Calu3 (cell line): ENCODE measurements at regions not wholly inside any gene's neighbourhood (a gene's known extent, or its start where the extent isn't known, plus 50 kb on each side); places are given as distances from the start of the nearest gene placed in this dataset.

ENCODE experiments used
- BruUV-seq: library from RNA; stranded (reverse); fragments of 400-500 nt; replicated peaks from 2 replicates; lab custom pipeline; 2021; lab: Mats Ljungman, UMichigan
- CTCF ChIA-PET: fragments of 300-600 bp; sonication (Branson Sonifier 250); formaldehyde crosslinking; loops from one replicate; lab custom pipeline; 2022; ENCODE audit warnings: antibody characterized with exemption; lab: Charles Lee
- DNase-seq: peaks from one replicate; pipeline ENCODE4 v3.0.0; 2022
- H3K27ac Mint-ChIP-seq: one replicate; pipeline ENCODE4 v1.8.0; 2022; ENCODE audit warnings: mixed read lengths; ENCODE audit not compliant: unreplicated experiment
- H3K27me3 Mint-ChIP-seq: one replicate; pipeline ENCODE4 v1.8.0; 2022; ENCODE audit warnings: mixed read lengths; ENCODE audit not compliant: unreplicated experiment
- H3K36me3 Mint-ChIP-seq: one replicate; pipeline ENCODE4 v1.8.0; 2022; ENCODE audit warnings: mild to moderate bottlenecking, moderate library complexity, mixed read lengths; ENCODE audit not compliant: insufficient read depth, unreplicated experiment
- H3K4me1 Mint-ChIP-seq: one replicate; pipeline ENCODE4 v1.8.0; 2022; ENCODE audit warnings: mild to moderate bottlenecking, low read depth, mixed read lengths; ENCODE audit not compliant: unreplicated experiment
- H3K4me3 Mint-ChIP-seq: one replicate; pipeline ENCODE4 v1.8.0; 2022; ENCODE audit warnings: mild to moderate bottlenecking, low read depth, moderate library complexity, mixed read lengths; ENCODE audit not compliant: unreplicated experiment
- H3K9me3 Mint-ChIP-seq: one replicate; pipeline ENCODE4 v1.8.0; 2022; ENCODE audit warnings: low read depth, mixed read lengths; ENCODE audit not compliant: unreplicated experiment
- CTCF ChIP-seq: fragments of 200-600 bp; IDR thresholded peaks from one replicate; pipeline ENCODE4 v1.8.0; 2022; ENCODE audit warnings: antibody characterized with exemption; ENCODE audit not compliant: unreplicated experiment
- intact Hi-C: fragments of 100-400 bp; cut with micrococcal nuclease; formaldehyde crosslinking; loops from one replicate; pipeline ENCODE4 v1.10.0; 2022; ENCODE audit not compliant: unreplicated experiment

GRCh38 chr7:67762516-67762915, 765.9 kb downstream of the TYW1 start:
- no peaks in the 10 kb centered on the region for H3K27me3 Mint-ChIP-seq
- no peaks in the 10 kb centered on the region for H3K36me3 Mint-ChIP-seq
- no peak for DNase-seq
- no peaks in the 10 kb centered on the region for H3K4me1 Mint-ChIP-seq
- CTCF ChIA-PET = no interaction called here
- no peak overlapping the region for H3K4me3 Mint-ChIP-seq
- peaks cover 10% of the 10 kb centered on the region for H3K9me3 Mint-ChIP-seq
- no peak overlapping the region for H3K27ac Mint-ChIP-seq
- no TSS peak for BruUV-seq
- TF ChIP-seq CTCF = no peak
- intact Hi-C loops = no loop called here

- intact Hi-C loops = loop anchor here (1.0 kb wide), 1 partner anchor 10 kb away; no protein-coding TSS in a partner anchor
- Mint-ChIP-seq H3K9me3 (peaks cover 7% of the 10 kb centered on the region), H3K36me3 (no peaks in the 10 kb centered on the region), H3K27ac (no peak overlapping the region), H3K4me1 (no peaks in the 10 kb centered on the region), H3K27me3 (no peaks in the 10 kb centered on the region), H3K4me3 (no peak overlapping the region)
- no TSS peak for BruUV-seq
- DNase-seq = peak; percentile 11
- CTCF ChIA-PET = no interaction called here
- TF ChIP-seq CTCF = no peak
Measured at GRCh38 chr7:67764289-67764688, 767.7 kb downstream of the TYW1 start.

- Mint-ChIP-seq H3K4me1 (no peaks in the 10 kb centered on the region), H3K27ac (no peak overlapping the region), H3K9me3 (peaks cover 10% of the 10 kb centered on the region), H3K4me3 (no peak overlapping the region), H3K36me3 (no peaks in the 10 kb centered on the region), H3K27me3 (no peaks in the 10 kb centered on the region)
- intact Hi-C loops = no loop called here
- CTCF ChIA-PET = no interaction called here
- no TSS peak for BruUV-seq
- no peak for DNase-seq
- no peak for TF ChIP-seq CTCF
Measured at GRCh38 chr7:67765481-67766175, 769.0 kb downstream of the TYW1 start.

- intact Hi-C loops = no loop called here
- peaks cover 10% of the 10 kb centered on the region for H3K9me3 Mint-ChIP-seq
- no peak for TF ChIP-seq CTCF
- CTCF ChIA-PET = no interaction called here
- no peaks in the 10 kb centered on the region for H3K4me1 Mint-ChIP-seq
- no peaks in the 10 kb centered on the region for H3K27me3 Mint-ChIP-seq
- no peak overlapping the region for H3K27ac Mint-ChIP-seq
- BruUV-seq = no TSS peak
- no peak overlapping the region for H3K4me3 Mint-ChIP-seq
- no peak for DNase-seq
- H3K36me3 Mint-ChIP-seq = no peaks in the 10 kb centered on the region
Measured at GRCh38 chr7:67766906-67767410, 770.3 kb downstream of the TYW1 start.
